Progenitor cell of endocrine pancreas (in vitro differentiated cells): ENCODE measurements at regions not wholly inside any gene's neighbourhood (a gene's known extent, or its start where the extent isn't known, plus 50 kb on each side); places are given as distances from the start of the nearest gene placed in this dataset.

Experiments
- DNase-seq: peaks from one replicate; pipeline ENCODE4 v3.0.0; 2021; ENCODE audit warnings: low spot score; ENCODE audit not compliant: unreplicated experiment
- H3K27ac Mint-ChIP-seq: 2 replicates; pipeline ENCODE4 v1.8.0; 2021; ENCODE audit warnings: mild to moderate bottlenecking, moderate library complexity, mixed read lengths
- H3K27me3 Mint-ChIP-seq: 2 replicates; pipeline ENCODE4 v1.8.0; 2021; ENCODE audit warnings: mixed read lengths
- H3K36me3 Mint-ChIP-seq: 2 replicates; pipeline ENCODE4 v1.8.0; 2022; ENCODE audit warnings: mixed read lengths; ENCODE audit not compliant: insufficient read depth
- H3K4me1 Mint-ChIP-seq: 2 replicates; pipeline ENCODE4 v1.8.0; 2021; ENCODE audit warnings: low read depth, mixed read lengths
- H3K4me3 Mint-ChIP-seq: 2 replicates; pipeline ENCODE4 v1.8.0; 2021; ENCODE audit warnings: low read depth, mild to moderate bottlenecking, moderate library complexity, mixed read lengths
- H3K9me3 Mint-ChIP-seq: 2 replicates; pipeline ENCODE4 v1.8.0; 2021; ENCODE audit warnings: low read depth, mixed read lengths
- CTCF ChIP-seq: fragments of 200-600 bp; sonication (generic); IDR thresholded peaks from one replicate; pipeline ENCODE4 v1.5.0; 2021; ENCODE audit warnings: antibody characterized with exemption, mild to moderate bottlenecking; ENCODE audit not compliant: unreplicated experiment

DNA sequence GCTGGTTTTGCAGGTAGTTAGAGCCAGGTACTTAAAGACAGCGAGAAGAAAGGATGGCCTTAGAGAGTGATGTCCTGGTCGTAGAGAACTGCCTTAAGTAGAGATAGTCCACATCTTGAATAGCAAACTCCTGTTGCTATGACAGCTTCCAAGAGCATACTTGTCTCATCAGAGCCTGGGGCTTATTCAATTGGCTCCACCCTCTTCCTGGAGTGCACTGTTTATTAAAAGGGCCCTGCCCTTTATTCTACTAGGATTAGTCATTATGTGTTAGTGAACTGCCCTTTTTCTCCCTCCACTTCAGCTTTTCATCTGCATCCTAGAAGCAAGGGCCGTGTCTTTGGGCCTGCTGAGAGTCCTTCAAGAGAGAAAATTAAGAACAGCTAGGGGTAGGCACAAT lies 94.5 kb upstream of the EOLA2 start:
- H3K4me1 Mint-ChIP-seq, result no peaks in the 10 kb centered on the region
- H3K27ac Mint-ChIP-seq, result no peak overlapping the region
- peaks cover 5% of the 10 kb centered on the region for H3K36me3 Mint-ChIP-seq
- DNase-seq, result no peak
- H3K9me3 Mint-ChIP-seq, result peaks cover 24% of the 10 kb centered on the region
- no peak for TF ChIP-seq CTCF
- H3K4me3 Mint-ChIP-seq, result no peak overlapping the region
- H3K27me3 Mint-ChIP-seq, result no peaks in the 10 kb centered on the region

DNA sequence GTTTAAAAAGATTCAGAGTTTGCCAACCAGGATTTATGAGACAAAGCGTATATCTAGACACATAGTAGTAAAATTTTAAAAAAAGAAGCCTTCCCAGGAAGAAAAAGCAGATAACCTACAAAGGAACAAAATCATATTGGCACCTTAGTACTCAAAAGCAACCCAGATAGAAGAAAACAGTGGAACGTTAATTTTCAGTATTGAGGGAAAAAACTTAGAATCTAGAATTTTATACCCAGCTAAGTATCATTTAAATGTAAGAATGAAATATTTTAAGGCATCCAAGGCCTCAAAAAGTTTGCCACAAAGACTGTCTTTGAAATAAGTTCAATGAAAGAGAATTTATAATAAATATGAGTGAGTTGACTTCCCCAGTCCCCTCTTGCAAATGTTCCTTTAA lies 96.5 kb upstream of the EOLA2 start:
- peaks cover 20% of the 10 kb centered on the region for H3K9me3 Mint-ChIP-seq
- no peak overlapping the region for H3K4me3 Mint-ChIP-seq
- H3K27me3 Mint-ChIP-seq, result no peaks in the 10 kb centered on the region
- H3K36me3 Mint-ChIP-seq, result peaks cover 1% of the 10 kb centered on the region
- DNase-seq, result no peak
- TF ChIP-seq CTCF, result no peak
- H3K27ac Mint-ChIP-seq, result no peak overlapping the region
- no peaks in the 10 kb centered on the region for H3K4me1 Mint-ChIP-seq

DNA sequence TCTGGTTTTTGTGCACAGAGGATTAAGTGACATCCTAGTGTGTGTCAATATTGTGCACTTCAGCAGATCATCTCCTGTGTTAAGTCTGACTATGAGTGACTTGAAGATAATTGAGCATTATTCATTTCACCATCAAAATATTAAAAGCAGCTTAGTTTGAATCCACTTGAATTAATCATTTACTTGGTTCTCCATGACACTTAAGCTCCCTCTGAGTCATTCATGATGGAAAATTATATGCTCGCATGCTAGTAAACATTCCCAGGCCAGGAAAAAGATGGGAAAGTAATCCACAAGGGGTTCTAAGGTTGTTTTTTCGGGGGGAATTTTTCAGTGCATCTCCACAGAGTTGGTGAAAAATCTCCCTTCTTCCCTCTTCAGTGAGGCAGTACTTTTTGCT lies 97.2 kb upstream of the EOLA2 start:
- Mint-ChIP-seq H3K27me3 (no peaks in the 10 kb centered on the region), H3K4me1 (no peaks in the 10 kb centered on the region), H3K4me3 (no peak overlapping the region), H3K9me3 (peaks cover 23% of the 10 kb centered on the region), H3K36me3 (peaks cover 1% of the 10 kb centered on the region), H3K27ac (no peak overlapping the region)
- TF ChIP-seq CTCF, result no peak
- DNase-seq, result no peak

DNA sequence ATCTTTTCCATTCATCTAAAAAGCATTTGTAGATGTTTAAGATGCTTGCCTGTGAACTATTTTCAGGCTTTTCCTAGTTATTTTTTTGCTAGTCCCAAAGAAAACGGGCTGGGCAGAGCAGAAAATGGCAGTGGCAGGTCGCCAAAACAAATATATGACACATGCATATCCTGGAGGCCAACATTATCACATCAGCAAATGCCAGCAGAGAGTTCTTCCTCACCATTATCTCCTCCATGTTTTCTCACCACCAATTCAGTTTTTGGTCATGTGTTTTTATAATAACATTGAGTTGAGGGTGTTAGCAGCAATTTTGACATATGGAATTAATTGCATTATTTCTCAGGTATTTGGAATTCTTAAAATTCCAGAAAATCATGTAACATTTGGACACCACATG lies 97.9 kb upstream of the EOLA2 start:
- H3K4me3 Mint-ChIP-seq, result no peak overlapping the region
- H3K36me3 Mint-ChIP-seq, result no peaks in the 10 kb centered on the region
- no peaks in the 10 kb centered on the region for H3K27me3 Mint-ChIP-seq
- DNase-seq, result no peak
- peaks cover 23% of the 10 kb centered on the region for H3K9me3 Mint-ChIP-seq
- no peak for TF ChIP-seq CTCF
- H3K27ac Mint-ChIP-seq, result no peak overlapping the region
- no peaks in the 10 kb centered on the region for H3K4me1 Mint-ChIP-seq

DNA sequence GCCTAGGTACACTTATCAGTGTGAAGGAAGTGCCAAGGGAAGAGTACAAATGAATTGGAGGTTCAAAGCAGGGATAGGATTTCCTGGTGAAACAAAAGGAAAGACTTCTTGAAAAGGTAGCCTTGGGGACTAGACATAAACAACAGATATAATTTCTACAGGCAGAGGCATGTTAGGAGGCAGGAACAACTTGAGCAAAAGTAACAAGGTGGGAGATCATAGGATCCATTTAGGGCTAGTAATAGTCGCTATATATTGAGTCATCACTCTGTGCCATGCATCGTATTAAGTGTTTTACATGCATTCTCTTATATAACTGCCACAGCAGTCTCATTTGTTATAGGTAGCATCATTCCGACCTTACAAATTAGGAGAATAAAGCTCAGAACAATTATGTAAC lies 98.3 kb upstream of the EOLA2 start:
- Mint-ChIP-seq H3K36me3 (no peaks in the 10 kb centered on the region), H3K27me3 (no peaks in the 10 kb centered on the region), H3K4me1 (no peaks in the 10 kb centered on the region), H3K4me3 (no peak overlapping the region), H3K27ac (no peak overlapping the region), H3K9me3 (peaks cover 23% of the 10 kb centered on the region)
- no peak for DNase-seq
- no peak for TF ChIP-seq CTCF

- Mint-ChIP-seq H3K27me3 (no peaks in the 10 kb centered on the region), H3K27ac (no peak overlapping the region), H3K4me1 (no peaks in the 10 kb centered on the region), H3K36me3 (no peaks in the 10 kb centered on the region), H3K4me3 (no peak overlapping the region), H3K9me3 (peaks cover 23% of the 10 kb centered on the region)
- no peak for DNase-seq
- no peak for TF ChIP-seq CTCF
These were observed 98.8 kb upstream of the EOLA2 start for GRCh38 chrX:150037041-150037440.
